ENCODE measurements at regions not wholly inside any gene's neighbourhood (a gene's known extent, or its start where the extent isn't known, plus 50 kb on each side); places are given as distances from the start of the nearest gene placed in this dataset.

- TF ChIP-seq POLR2A (IDR thresholded peaks at IDR 0.05) (no peak), CTCF (IDR thresholded peaks at IDR 0.05) (no peak)
Observed at GRCh38 chr13:89082623-89083022, 1411.5 kb downstream of the SLITRK5 start.
